DOHH2 (cell line): ENCODE measurements at regions not wholly inside any gene's neighbourhood (a gene's known extent, or its start where the extent isn't known, plus 50 kb on each side); places are given as distances from the start of the nearest gene placed in this dataset.

Experiments
- H3F3A ChIP-seq: fragments of 200-600 bp; sonication (generic), shearing (Covaris generic); 2 replicates; pipeline ENCODE4 v1.6.0; 2016; ENCODE audit warnings: antibody characterized with exemption, mild to moderate bottlenecking; ENCODE audit not compliant: control insufficient read depth, insufficient read depth
- H3K27ac ChIP-seq: fragments of 200-600 bp; sonication (generic); 2 replicates; pipeline ENCODE4 v1.5.1; 2014; ENCODE audit warnings: low read depth, mild to moderate bottlenecking, low read length, moderate library complexity
- H3K27me3 ChIP-seq: fragments of 200-600 bp; sonication (generic); 2 replicates; pipeline ENCODE4 v1.6.1; 2014; ENCODE audit warnings: mild to moderate bottlenecking, low read length, mixed read lengths; ENCODE audit not compliant: control insufficient read depth
- H3K36me3 ChIP-seq: fragments of 200-600 bp; sonication (generic); 2 replicates; pipeline ENCODE4 v1.6.1; 2014; ENCODE audit warnings: mild to moderate bottlenecking, low read length, moderate library complexity, mixed read lengths; ENCODE audit not compliant: control insufficient read depth
- H3K4me1 ChIP-seq: fragments of 200-600 bp; sonication (generic); 2 replicates; pipeline ENCODE4 v1.6.1; 2014; ENCODE audit warnings: mild to moderate bottlenecking, low read length, mixed read lengths; ENCODE audit not compliant: control insufficient read depth
- H3K4me2 ChIP-seq: fragments of 200-600 bp; sonication (generic); 2 replicates; pipeline ENCODE4 v1.6.0; 2014; ENCODE audit warnings: mild to moderate bottlenecking, low read length, moderate library complexity
- H3K4me3 ChIP-seq: fragments of 200-600 bp; sonication (generic); 2 replicates; pipeline ENCODE4 v1.5.1; 2014; ENCODE audit warnings: mild to moderate bottlenecking, low read length, mixed read lengths
- H3K79me2 ChIP-seq: fragments of 200-600 bp; sonication (generic); 2 replicates; pipeline ENCODE4 v1.6.1; 2014; ENCODE audit warnings: mild to moderate bottlenecking, low read length, mixed read lengths; ENCODE audit not compliant: control insufficient read depth
- H3K9me2 ChIP-seq: fragments of 200-600 bp; sonication (generic); replicated peaks from 2 replicates; pipeline ENCODE4 v1.6.1; 2014; ENCODE audit warnings: mild to moderate bottlenecking, low read length, mixed read lengths; ENCODE audit not compliant: control insufficient read depth
- H3K9me3 ChIP-seq: fragments of 200-600 bp; sonication (generic); 2 replicates; pipeline ENCODE4 v1.6.1; 2014; ENCODE audit warnings: antibody characterized with exemption, low read length, mixed read lengths; ENCODE audit not compliant: control insufficient read depth, insufficient read depth
- H4K20me1 ChIP-seq: fragments of 200-600 bp; sonication (generic); 2 replicates; pipeline ENCODE4 v1.6.0; 2014; ENCODE audit warnings: low read depth, mild to moderate bottlenecking, antibody characterized with exemption, low read length, moderate library complexity; ENCODE audit not compliant: control insufficient read depth, insufficient read depth
- EZH2phosphoT487 ChIP-seq: fragments of 200-600 bp; sonication (generic); IDR thresholded peaks from 2 replicates; pipeline ENCODE4 v1.6.1; 2017; ENCODE audit warnings: borderline replicate concordance, mild to moderate bottlenecking, antibody characterized with exemption, low read length, moderate library complexity, mixed read lengths
- TF ChIP-seq, protein P1 (sequence below): fragments of 200-600 bp; sonication (generic); IDR thresholded peaks from one replicate; pipeline ENCODE4 v1.5.1; 2014; ENCODE audit warnings: antibody characterized with exemption, mild to moderate bottlenecking, low read depth, low read length; ENCODE audit not compliant: poor library complexity, severe bottlenecking

DNA sequence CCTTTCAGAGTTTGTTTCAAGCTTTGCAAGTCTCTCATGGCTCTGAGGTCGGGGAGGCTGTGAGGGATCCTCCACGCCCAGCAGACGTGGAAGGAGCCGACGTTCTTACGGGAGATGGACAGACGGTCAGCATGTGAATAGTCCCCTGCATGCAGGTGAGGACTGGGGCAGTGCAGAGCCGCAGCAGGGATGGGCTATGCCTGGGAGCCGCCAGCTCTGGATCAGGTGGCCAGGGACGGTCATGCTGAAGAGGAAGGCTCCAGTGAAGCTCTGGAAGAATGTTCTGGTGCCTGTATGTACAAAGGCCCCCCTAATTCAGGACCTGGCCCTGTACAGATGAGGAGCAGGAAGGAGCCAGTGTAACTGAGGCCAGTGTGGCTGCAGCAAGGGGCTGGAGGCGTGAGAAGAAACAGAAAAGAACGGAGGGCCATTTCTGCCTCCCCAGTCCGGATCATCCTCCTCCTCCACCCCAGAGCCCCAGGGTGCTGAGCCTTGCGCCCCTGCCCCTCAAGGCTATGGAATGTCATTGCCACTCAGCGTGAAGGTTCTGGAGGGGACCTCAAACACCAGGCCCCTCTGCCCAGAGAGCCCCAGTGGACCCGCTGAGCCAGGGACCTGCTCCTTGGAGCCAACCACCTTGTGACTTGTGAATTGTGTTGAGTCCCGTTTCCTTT is 96.8 kb upstream of the DIO3 start:
- Histone ChIP-seq H3K36me3 (no peaks in the 10 kb centered on the region), H3K79me2 (no peaks in the 10 kb centered on the region), H3K9me2 (no peaks in the 10 kb centered on the region), H4K20me1 (no peaks in the 10 kb centered on the region), H3K27ac (no peak overlapping the region), H3K4me3 (no peak overlapping the region), H3K4me1 (peaks cover 7% of the 10 kb centered on the region; the same call in 1 of the 2 replicates), H3K27me3 (no peaks in the 10 kb centered on the region), H3K9me3 (no peaks in the 10 kb centered on the region), H3F3A (no peaks in the 10 kb centered on the region), H3K4me2 (no peak overlapping the region)
- no peak for TF ChIP-seq EZH2phosphoT487
- TF ChIP-seq, protein P1, sequence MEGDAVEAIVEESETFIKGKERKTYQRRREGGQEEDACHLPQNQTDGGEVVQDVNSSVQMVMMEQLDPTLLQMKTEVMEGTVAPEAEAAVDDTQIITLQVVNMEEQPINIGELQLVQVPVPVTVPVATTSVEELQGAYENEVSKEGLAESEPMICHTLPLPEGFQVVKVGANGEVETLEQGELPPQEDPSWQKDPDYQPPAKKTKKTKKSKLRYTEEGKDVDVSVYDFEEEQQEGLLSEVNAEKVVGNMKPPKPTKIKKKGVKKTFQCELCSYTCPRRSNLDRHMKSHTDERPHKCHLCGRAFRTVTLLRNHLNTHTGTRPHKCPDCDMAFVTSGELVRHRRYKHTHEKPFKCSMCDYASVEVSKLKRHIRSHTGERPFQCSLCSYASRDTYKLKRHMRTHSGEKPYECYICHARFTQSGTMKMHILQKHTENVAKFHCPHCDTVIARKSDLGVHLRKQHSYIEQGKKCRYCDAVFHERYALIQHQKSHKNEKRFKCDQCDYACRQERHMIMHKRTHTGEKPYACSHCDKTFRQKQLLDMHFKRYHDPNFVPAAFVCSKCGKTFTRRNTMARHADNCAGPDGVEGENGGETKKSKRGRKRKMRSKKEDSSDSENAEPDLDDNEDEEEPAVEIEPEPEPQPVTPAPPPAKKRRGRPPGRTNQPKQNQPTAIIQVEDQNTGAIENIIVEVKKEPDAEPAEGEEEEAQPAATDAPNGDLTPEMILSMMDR, result no peak

DNA sequence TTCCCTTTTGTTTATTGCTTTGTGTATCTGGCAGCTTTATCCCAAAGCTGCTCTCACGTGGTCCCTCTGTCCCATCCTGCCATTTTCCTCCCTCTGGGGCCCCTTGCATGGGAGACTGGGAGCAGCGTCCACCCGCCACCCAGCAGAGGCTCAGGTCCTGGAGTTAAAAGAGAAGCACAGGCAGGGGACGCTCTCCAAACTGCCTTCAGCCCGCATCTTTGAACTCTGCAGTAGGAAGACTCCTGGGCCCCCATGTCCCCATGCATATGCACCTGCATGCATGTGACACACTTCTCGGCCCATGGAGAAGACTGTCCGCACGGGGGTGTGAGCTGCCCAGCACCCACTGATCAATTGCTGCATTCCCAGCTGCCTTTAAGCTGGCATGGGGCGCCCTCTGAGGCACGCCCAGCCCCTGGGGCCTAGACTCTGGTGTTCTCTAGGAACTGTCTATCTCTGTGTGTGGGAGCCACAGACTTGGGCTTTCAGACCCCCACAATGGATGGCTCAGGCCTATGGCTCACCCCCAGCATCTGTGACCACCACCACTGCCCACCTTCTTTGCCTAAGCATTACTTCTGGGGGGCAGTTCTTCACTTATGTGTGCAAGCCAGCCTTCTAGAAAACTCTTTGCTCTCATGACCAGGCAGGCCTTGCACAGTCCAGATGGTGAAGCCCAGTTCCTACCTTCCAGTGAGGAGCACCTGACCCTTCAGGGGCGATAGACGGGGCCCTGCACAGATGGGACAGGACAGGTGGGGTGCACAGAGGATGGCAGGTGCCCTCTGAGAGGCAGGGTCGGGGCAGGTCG is 96.1 kb upstream of the DIO3 start:
- Histone ChIP-seq H3K27me3 (no peaks in the 10 kb centered on the region), H3F3A (no peaks in the 10 kb centered on the region), H3K4me1 (peaks cover 7% of the 10 kb centered on the region; the same call in 1 of the 2 replicates), H3K9me3 (no peaks in the 10 kb centered on the region), H4K20me1 (no peaks in the 10 kb centered on the region), H3K36me3 (no peaks in the 10 kb centered on the region), H3K79me2 (no peaks in the 10 kb centered on the region), H3K27ac (no peak overlapping the region), H3K4me3 (no peak overlapping the region), H3K9me2 (no peaks in the 10 kb centered on the region), H3K4me2 (no peak overlapping the region)
- TF ChIP-seq, protein P1, result no peak
- TF ChIP-seq EZH2phosphoT487, result no peak

DNA sequence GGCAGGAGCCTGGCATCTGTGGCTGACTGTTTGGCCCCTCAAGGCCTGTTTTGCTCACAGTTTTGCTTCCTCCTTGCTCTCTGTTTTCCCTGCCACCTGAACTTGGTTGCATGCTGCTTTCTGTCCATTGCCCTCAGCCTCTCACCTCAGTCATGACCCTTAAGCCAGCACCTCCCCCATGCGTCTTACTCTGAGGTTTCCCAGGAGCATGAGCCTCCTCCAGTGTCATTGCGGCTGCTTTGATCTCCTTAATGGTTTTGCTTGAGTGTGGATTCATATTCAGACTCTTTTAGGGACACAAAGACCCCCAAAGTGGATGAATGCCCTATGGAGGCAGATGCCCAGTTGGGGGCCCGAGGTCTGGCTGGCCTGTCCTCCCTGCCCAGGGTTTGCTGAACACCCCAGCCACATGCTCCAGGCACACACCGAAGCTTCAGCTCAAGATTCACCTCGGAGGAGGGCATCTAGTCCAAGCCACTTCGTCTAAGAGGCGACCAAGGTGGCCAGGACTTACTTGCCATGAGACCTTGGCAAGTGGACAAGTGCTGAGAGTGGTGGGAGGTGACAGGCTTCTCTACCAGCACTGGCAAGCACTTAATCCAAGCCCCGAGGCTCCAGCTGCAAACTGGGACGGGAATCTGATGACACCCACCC is 95.4 kb upstream of the DIO3 start:
- Histone ChIP-seq H4K20me1 (no peaks in the 10 kb centered on the region), H3K36me3 (no peaks in the 10 kb centered on the region), H3K9me3 (no peaks in the 10 kb centered on the region), H3K79me2 (no peaks in the 10 kb centered on the region), H3K4me3 (no peak overlapping the region), H3F3A (no peaks in the 10 kb centered on the region), H3K4me1 (peaks cover 7% of the 10 kb centered on the region; the same call in 1 of the 2 replicates), H3K27ac (no peak overlapping the region), H3K27me3 (no peaks in the 10 kb centered on the region), H3K9me2 (no peaks in the 10 kb centered on the region), H3K4me2 (no peak overlapping the region)
- TF ChIP-seq EZH2phosphoT487, result no peak
- TF ChIP-seq, protein P1, result no peak
